ENCODE measurements at regions not wholly inside any gene's neighbourhood (a gene's known extent, or its start where the extent isn't known, plus 50 kb on each side); places are given as distances from the start of the nearest gene placed in this dataset.
"Not testable (repeated sequence)": the region's sequence is repeated elsewhere in the genome, so short reads cannot be mapped to it uniquely, and the experiment has no call there.

GRCh38 chr11:127805771-127806170 lies 781.6 kb downstream of the ETS1 start:
- no peak for FAIRE-seq

DNA sequence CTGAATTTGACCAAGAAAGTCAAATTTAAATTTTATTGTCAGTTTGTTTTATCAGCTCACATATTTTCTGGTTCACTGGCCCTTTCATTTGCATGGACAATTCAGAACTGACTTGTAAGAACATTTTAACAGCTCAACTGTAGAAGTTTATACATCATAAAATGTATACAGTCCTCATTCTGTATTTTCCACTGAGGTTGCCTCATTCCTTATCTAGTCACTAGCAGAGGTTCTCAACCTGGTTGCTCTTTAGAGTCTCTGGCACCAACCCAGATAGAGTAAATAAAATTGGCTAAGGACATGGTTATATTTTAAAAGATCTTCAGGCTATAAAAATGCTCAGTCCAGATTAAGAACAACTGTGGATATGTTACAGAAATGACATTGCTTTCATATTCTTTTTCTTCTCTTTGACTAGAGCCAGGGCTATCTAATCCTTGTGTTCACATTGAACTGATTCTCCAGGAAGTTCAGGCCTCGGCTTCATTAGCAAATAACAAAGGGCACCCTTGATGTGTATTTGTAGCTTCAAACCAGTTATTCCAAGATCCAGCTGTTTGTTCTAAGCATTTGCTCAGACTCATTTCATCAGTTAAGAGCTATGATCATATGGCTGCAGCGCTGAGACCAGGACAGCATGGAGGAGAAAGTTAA lies 782.5 kb downstream of the ETS1 start:
- no peak for DNase-seq (ENCODE audit: insufficient read length, low spot score)

More at GRCh38 chr11:127805771-127806170, 781.6 kb downstream of the ETS1 start:
- DNase-seq (ENCODE audit: insufficient read length, low spot score), result no peak

GRCh38 chr11:127803755-127804154 lies 783.6 kb downstream of the ETS1 start:
- DNase-seq (ENCODE audit: insufficient read length, low spot score), result no peak
- FAIRE-seq, result no peak

More for the DNA sequence above, 782.5 kb downstream of the ETS1 start:
- no peak for FAIRE-seq

DNA sequence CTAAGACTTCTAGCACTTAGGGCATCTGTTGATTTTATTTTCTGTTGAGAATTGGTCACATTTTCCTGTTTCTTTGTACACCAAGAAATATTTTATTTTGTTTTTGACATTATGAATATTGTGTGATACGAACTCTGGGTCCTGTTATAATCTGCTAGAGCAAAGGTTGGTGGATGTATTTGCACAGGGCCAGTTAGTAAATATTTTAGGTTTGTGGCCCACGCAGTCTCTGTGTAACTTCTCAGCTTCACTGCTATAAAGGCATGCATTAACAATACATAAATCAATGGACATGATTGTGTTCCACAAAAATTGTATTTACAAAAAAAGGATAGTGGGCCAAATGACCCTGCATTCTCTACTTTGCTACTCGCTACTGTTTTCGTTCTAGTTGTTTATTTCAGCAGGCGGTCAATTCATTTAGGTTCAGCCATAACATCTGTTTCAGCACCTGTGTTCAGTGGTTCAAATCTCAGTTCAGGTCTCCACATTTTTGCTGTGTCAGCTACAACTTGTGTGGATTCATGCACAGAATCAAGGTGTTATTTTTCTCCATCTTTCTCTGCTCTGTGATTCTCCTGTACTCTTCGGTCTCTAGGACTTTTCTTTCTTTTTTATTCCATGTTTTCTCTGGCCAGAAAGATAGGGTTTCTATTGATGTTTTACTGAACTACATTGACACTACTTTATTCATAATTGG lies 786.2 kb downstream of the ETS1 start:
- DNase-seq (ENCODE audit: insufficient read length, low spot score) (no peak), FAIRE-seq (no peak)

GRCh38 chr11:127795326-127795725 lies 792.0 kb downstream of the ETS1 start:
- no peak for FAIRE-seq

GRCh38 chr11:127791844-127792243 lies 791.3 kb upstream of the KIRREL3 start:
- DNase-seq (ENCODE audit: insufficient read length, low spot score), result no peak
- FAIRE-seq, result no peak

More at GRCh38 chr11:127795326-127795725, 792.0 kb downstream of the ETS1 start:
- no peak for DNase-seq (ENCODE audit: insufficient read length, low spot score)

- no peak for FAIRE-seq
- DNase-seq (ENCODE audit: insufficient read length, low spot score), result no peak
Measured at GRCh38 chr11:127790592-127790991, 790.0 kb upstream of the KIRREL3 start.

- DNase-seq (ENCODE audit: insufficient read length, low spot score), result peak; percentile 2
- FAIRE-seq, result no peak
Measured at GRCh38 chr11:127789927-127790326, 789.4 kb upstream of the KIRREL3 start.

DNA sequence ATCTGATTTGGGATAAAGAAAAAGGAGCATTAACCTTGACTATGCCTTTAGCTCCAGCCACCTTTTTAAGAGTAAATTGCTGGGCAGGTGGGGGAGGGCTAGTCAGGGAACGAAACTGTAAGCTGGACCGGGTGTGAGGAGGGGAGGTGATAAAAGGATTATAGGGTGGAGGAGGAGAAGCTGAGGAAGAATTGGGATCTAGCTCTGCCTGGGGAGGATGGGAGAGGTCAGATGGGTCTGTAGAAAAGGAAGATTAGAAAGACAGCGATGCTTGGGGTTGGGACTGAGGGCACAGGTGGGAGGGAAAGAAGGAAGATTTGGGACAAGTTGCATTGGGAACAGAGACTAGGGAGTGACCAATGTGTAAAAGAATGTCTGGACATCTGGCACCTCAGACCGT lies 772.4 kb upstream of the KIRREL3 start:
- not testable (repeated sequence) for DNase-seq (ENCODE audit: insufficient read length, low spot score); FAIRE-seq

DNA sequence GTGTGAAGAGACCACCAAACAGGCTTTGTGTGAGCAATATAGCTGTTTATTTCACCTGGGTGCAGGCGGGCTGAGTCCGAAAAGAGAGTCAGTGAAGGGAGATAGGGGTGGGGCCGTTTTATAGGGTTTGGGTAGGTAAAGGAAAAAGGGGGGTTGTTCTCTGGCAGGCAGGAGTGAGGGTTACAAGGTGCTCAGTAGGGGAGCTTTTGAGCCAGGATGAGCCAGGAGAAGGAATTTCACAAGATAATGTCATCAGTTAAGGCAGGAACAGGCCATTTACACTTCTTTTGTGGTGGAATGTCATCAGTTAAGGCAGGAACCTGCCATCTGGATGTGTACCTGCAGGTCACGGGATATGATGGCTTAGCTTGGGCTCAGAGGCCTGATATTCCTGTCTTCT lies 768.4 kb upstream of the KIRREL3 start:
- not testable (repeated sequence) for DNase-seq (ENCODE audit: insufficient read length, low spot score); FAIRE-seq

DNA sequence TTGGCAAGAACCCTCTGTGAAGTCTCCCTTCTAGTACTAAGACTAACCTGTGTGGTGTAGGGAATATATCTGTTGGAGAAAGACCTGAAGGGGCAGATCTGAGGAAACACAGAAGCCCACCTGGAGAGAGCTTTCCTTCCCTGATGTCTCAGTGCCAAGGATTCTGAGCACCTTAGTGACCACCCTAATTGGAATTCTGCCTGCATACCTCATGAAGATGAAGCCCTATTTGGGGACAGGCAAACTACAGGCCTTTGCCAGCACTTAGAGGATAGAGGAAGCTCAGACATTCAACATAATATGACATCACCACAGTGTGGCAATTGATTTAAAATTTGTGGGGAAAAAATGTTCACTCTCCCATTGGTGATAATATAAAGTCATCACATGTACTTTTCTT lies 766.2 kb upstream of the KIRREL3 start:
- FAIRE-seq (no peak), DNase-seq (ENCODE audit: insufficient read length, low spot score) (no peak)

DNA sequence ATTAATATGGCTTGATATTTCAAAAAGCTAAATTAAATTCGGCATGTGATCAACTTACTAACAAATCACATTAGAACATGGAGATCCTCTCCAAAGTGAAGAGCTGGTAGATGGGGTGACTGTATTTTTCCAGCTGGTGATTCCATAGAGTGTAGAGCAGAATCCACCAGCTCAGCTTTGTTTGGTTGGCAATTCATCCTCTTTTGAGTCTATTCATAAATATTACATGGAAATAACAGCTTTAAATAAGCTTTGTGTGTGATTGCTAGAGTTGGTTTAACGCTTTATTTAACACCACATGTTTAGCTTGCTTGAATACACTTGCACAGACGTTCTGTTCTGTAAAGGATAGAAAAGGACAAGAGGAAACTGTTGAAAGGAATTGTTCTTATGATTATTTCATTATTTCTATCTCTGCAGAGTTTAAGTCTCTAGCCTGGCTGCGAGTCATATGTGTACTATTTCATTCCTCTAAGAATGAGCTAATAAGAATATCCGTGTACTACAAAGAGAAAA lies 738.3 kb upstream of the KIRREL3 start:
- FAIRE-seq (no peak), DNase-seq (ENCODE audit: insufficient read length, low spot score) (no peak)

DNA sequence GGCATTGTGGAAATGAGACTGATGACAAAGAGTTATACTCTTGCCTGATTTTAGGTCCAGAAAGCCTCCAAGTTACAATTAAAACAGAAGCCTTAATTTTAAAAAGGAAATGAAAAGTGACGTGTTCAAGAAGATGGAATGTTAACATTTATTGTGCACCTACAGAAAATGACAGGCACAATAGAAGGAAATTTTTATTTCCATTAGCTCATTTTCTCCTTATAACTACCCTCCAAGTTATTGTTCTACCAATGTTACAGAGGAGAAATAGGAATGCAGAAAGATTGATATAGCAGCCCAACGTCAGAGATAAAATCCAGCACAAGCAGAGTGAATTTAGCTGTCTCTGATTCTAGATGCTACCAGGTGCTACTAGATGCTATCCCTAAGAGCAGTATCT lies 736.9 kb upstream of the KIRREL3 start:
- DNase-seq (ENCODE audit: insufficient read length, low spot score), result no peak

GRCh38 chr11:127733552-127733951 lies 733.0 kb upstream of the KIRREL3 start:
- no peak for FAIRE-seq

More for the DNA sequence above, 736.9 kb upstream of the KIRREL3 start:
- no peak for FAIRE-seq

GRCh38 chr11:127726367-127726766 lies 725.8 kb upstream of the KIRREL3 start:
- FAIRE-seq (no peak), DNase-seq (ENCODE audit: insufficient read length, low spot score) (no peak)

More at GRCh38 chr11:127733552-127733951, 733.0 kb upstream of the KIRREL3 start:
- DNase-seq (ENCODE audit: insufficient read length, low spot score), result no peak

DNA sequence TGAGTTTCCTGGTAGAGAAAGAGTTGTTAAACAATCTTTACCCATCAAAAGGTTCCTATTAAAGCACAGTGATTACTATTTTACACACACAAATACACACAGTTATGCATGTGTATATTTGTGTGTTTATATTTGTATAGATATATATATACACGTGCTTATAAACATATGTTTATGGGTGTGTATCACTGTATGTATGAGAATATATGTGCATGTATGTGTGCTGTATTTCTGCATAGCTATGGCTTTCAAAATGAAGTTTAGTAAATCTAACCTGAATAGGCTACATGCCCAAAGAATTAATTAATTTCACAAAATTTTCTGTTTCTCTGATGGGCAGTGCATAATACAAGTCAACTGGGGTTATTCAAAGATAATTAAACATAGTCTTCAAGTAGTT lies 723.1 kb upstream of the KIRREL3 start:
- FAIRE-seq, result no peak
- DNase-seq (ENCODE audit: insufficient read length, low spot score), result no peak

GRCh38 chr11:127713226-127713625 lies 712.7 kb upstream of the KIRREL3 start:
- FAIRE-seq (no peak), DNase-seq (ENCODE audit: insufficient read length, low spot score) (no peak)

- no peak for DNase-seq (ENCODE audit: insufficient read length, low spot score)
- no peak for FAIRE-seq
Measured at GRCh38 chr11:127711748-127712147, 711.2 kb upstream of the KIRREL3 start.

DNA sequence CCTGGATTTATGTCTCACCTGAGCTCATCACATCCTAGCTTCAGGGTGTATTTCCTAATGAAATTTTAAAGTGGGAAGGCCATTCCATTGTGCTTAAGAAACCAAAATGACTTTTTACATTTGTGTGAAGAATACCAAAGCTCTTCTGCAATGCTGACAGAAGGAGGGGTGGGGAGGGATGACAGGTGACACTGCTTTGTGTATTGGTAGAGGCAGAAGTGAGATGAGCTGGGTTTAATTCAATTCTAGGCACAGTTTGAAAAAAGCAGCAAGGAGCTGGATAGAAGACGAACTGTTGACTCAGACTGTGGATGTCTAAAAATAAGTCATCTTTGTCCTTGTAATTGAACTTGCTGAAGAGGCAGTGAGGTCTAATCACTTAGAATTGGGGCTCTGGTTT lies 710.3 kb upstream of the KIRREL3 start:
- FAIRE-seq, result no peak
- DNase-seq (ENCODE audit: insufficient read length, low spot score), result no peak

DNA sequence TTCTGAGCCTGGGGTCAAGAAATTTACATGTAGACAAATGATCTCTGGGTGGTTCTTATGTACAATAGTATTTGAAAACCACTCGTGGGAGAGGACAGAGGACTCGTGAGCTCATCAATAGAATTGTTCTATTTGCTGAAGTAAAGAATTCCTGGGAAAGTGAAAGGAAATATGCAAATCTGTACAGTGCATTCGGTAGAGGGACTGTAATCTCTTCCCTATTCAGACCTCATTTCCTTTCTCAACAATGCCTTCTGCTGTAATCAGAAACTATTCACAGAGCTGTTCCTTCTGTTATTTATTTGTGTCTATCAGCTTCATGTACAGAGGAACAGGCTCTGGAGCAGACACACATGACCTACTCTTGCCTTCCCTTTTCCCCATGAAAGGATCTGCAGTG lies 709.4 kb upstream of the KIRREL3 start:
- FAIRE-seq, result no peak
- DNase-seq (ENCODE audit: insufficient read length, low spot score), result no peak

DNA sequence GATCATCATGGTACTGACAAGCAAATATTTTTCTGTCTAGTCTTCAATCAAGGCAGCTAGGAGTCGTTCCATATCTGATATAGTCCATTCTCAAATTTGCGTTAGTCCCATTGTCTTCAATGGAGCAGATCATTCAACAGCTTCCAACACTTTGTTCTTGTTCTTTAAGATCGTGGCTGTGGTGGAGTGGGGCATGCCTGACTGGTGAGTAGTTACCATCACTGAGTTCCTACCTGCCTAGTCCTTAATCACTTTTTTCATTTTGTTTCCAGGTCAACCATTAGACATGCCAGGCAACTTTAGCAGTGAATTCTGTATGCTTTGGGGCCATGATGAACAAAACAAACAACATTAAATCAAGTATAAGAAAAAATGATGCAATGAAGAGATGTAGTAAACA lies 693.1 kb upstream of the KIRREL3 start:
- FAIRE-seq (no peak), DNase-seq (ENCODE audit: insufficient read length, low spot score) (no peak)

DNA sequence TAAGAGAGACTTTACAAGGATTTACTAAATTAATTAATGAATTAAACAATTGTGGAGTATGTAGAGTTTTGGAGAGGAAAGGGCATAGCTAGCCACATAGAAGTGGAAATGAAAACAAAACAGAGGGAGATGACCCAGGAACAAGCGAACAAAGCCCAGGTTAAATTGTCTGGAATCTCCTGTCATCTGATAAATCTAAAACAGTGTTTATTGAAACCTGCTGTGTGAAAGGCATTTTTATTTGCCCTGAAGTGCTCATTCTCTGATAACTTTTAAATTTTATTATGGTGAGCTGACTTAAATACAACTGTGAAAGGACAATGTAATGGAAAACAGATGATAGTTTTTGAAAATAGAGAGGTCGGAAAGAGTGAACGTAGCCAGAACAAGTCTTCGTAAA lies 682.8 kb upstream of the KIRREL3 start:
- FAIRE-seq (no peak), DNase-seq (ENCODE audit: insufficient read length, low spot score) (no peak)
